ENCODE measurements at regions not wholly inside any gene's neighbourhood (a gene's known extent, or its start where the extent isn't known, plus 50 kb on each side); places are given as distances from the start of the nearest gene placed in this dataset.

DNA sequence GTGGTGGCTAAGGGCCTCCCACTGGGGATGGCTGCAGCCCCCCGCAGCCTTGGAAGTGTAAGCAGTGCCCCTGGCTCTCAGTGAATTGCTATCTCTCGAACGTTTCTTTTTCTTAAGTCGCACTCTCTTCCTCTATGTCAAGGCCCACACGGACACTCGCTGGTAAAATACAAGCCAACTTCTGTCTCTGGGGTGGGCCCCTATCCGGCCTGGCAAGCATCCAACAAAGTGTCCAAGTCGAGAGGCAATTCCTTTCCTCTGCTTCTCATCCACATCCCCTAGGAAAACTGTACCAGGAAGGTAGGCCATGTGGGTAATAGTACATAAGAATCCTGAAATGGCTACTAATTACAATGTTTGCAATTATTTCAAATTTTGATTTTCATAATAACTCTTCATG lies 194.9 kb upstream of the MGMT start:
- Histone ChIP-seq H3K27ac (ENCODE audit: low read length) (no peak overlapping the region), H3K36me3 (ENCODE audit: insufficient read depth, low read length) (no peaks in the 10 kb centered on the region), H3K9me2 (ENCODE audit: insufficient read depth, low read length) (no peaks in the 10 kb centered on the region), H3K4me3 (ENCODE audit: low read length) (no peak overlapping the region), H2AFZ (ENCODE audit: low read depth, low read length) (no peak overlapping the region), H3K79me2 (replicated peaks; ENCODE audit: insufficient read depth, low read length) (no peaks in the 10 kb centered on the region), H3F3A (ENCODE audit: insufficient read depth, low read length, poor library complexity, severe bottlenecking) (no peaks in the 10 kb centered on the region), H3K4me2 (ENCODE audit: low read length) (no peak overlapping the region), H3K27me3 (ENCODE audit: insufficient read depth, low read depth, low read length) (no peaks in the 10 kb centered on the region), H3K9ac (ENCODE audit: low read length) (no peak overlapping the region), H4K20me1 (ENCODE audit: insufficient read depth) (no peaks in the 10 kb centered on the region), H3K9me3 (ENCODE audit: low read length) (no peaks in the 10 kb centered on the region)
- TF ChIP-seq EZH2 (IDR thresholded peaks at IDR 0.05; ENCODE audit: borderline replicate concordance, insufficient read depth, low read length, poor library complexity, severe bottlenecking) (no peak), TAF1 (IDR thresholded peaks at IDR 0.05; ENCODE audit: low read depth) (no peak), MXI1 (conservative IDR thresholded peaks at IDR 0.05; ENCODE audit: poor library complexity, severe bottlenecking) (no peak), EP300 (conservative IDR thresholded peaks at IDR 0.05; ENCODE audit: poor library complexity, severe bottlenecking) (no peak), POLR2AphosphoS5 (IDR thresholded peaks at IDR 0.05) (no peak), RAD21 (conservative IDR thresholded peaks at IDR 0.05) (no peak), SMC3 (conservative IDR thresholded peaks at IDR 0.05; ENCODE audit: poor library complexity) (no peak)
- TF ChIP-seq, protein P1, sequence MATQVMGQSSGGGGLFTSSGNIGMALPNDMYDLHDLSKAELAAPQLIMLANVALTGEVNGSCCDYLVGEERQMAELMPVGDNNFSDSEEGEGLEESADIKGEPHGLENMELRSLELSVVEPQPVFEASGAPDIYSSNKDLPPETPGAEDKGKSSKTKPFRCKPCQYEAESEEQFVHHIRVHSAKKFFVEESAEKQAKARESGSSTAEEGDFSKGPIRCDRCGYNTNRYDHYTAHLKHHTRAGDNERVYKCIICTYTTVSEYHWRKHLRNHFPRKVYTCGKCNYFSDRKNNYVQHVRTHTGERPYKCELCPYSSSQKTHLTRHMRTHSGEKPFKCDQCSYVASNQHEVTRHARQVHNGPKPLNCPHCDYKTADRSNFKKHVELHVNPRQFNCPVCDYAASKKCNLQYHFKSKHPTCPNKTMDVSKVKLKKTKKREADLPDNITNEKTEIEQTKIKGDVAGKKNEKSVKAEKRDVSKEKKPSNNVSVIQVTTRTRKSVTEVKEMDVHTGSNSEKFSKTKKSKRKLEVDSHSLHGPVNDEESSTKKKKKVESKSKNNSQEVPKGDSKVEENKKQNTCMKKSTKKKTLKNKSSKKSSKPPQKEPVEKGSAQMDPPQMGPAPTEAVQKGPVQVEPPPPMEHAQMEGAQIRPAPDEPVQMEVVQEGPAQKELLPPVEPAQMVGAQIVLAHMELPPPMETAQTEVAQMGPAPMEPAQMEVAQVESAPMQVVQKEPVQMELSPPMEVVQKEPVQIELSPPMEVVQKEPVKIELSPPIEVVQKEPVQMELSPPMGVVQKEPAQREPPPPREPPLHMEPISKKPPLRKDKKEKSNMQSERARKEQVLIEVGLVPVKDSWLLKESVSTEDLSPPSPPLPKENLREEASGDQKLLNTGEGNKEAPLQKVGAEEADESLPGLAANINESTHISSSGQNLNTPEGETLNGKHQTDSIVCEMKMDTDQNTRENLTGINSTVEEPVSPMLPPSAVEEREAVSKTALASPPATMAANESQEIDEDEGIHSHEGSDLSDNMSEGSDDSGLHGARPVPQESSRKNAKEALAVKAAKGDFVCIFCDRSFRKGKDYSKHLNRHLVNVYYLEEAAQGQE (IDR thresholded peaks at IDR 0.05; ENCODE audit: borderline replicate concordance) = no peak
- TF ChIP-seq, protein P2, sequence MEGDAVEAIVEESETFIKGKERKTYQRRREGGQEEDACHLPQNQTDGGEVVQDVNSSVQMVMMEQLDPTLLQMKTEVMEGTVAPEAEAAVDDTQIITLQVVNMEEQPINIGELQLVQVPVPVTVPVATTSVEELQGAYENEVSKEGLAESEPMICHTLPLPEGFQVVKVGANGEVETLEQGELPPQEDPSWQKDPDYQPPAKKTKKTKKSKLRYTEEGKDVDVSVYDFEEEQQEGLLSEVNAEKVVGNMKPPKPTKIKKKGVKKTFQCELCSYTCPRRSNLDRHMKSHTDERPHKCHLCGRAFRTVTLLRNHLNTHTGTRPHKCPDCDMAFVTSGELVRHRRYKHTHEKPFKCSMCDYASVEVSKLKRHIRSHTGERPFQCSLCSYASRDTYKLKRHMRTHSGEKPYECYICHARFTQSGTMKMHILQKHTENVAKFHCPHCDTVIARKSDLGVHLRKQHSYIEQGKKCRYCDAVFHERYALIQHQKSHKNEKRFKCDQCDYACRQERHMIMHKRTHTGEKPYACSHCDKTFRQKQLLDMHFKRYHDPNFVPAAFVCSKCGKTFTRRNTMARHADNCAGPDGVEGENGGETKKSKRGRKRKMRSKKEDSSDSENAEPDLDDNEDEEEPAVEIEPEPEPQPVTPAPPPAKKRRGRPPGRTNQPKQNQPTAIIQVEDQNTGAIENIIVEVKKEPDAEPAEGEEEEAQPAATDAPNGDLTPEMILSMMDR (IDR thresholded peaks at IDR 0.05; ENCODE audit: poor library complexity, severe bottlenecking) = no peak

DNA sequence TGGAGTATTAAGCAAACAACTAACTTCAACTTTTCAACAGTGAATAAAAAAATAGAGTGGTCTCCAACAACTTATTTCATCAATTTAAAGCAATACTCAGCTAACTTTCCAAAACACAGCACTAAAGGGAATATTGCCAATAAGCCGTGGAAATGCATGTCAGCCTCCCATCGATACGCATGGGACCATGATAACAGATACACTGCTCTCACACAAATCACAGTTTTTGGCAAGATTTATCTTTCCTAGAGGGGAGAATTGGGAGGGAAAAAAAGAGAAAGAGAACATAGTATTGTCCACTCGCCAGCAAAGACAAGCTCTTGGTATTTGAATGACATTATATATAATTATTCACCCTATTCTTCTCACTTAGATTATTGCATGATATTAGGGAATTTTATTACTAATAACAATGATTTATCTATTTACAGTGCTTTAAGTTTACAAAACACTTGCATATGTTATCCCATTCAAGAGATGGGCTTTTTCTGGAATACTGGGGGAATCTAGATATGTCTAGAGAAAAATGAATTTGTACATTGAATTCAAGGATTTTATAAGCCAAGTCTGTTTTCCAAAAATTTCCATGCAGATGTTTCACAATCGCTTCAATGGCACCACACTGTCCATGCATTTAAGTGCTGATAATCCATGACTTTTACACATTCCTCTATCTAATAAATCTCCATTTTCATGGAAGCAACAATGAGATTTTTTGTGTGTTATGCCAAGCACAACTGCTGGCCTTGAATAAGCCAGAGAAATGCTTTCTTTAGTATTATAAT lies 194.0 kb upstream of the MGMT start:
- Histone ChIP-seq H2AFZ (ENCODE audit: low read depth, low read length) (no peak overlapping the region), H3K4me3 (ENCODE audit: low read length) (no peak overlapping the region), H3K27me3 (ENCODE audit: insufficient read depth, low read depth, low read length) (no peaks in the 10 kb centered on the region), H3K9me3 (ENCODE audit: low read length) (no peaks in the 10 kb centered on the region), H3K9me2 (ENCODE audit: insufficient read depth, low read length) (no peaks in the 10 kb centered on the region), H4K20me1 (ENCODE audit: insufficient read depth) (no peaks in the 10 kb centered on the region), H3K9ac (ENCODE audit: low read length) (no peak overlapping the region), H3K79me2 (replicated peaks; ENCODE audit: insufficient read depth, low read length) (no peaks in the 10 kb centered on the region), H3K4me2 (ENCODE audit: low read length) (no peak overlapping the region), H3F3A (ENCODE audit: insufficient read depth, low read length, poor library complexity, severe bottlenecking) (no peaks in the 10 kb centered on the region), H3K36me3 (ENCODE audit: insufficient read depth, low read length) (no peaks in the 10 kb centered on the region), H3K27ac (ENCODE audit: low read length) (no peak overlapping the region)
- TF ChIP-seq MXI1 (conservative IDR thresholded peaks at IDR 0.05; ENCODE audit: poor library complexity, severe bottlenecking) (no peak), EP300 (conservative IDR thresholded peaks at IDR 0.05; ENCODE audit: poor library complexity, severe bottlenecking) (no peak), RAD21 (conservative IDR thresholded peaks at IDR 0.05) (no peak)
- TF ChIP-seq, protein P2 (IDR thresholded peaks at IDR 0.05; ENCODE audit: poor library complexity, severe bottlenecking) = no peak
- TF ChIP-seq, protein P1 (IDR thresholded peaks at IDR 0.05; ENCODE audit: borderline replicate concordance) = no peak
